ENCODE measurements at regions not wholly inside any gene's neighbourhood (a gene's known extent, or its start where the extent isn't known, plus 50 kb on each side); places are given as distances from the start of the nearest gene placed in this dataset.

GRCh38 chr11:80163441-80163840 is 722.6 kb upstream of the TENM4 start:
- DNase-seq = no peak

GRCh38 chr11:80163011-80163410 is 722.2 kb upstream of the TENM4 start:
- no peak for DNase-seq

GRCh38 chr11:80162387-80162786 is 721.6 kb upstream of the TENM4 start:
- no peak for DNase-seq

- DNase-seq = no peak
These were observed 716.6 kb upstream of the TENM4 start for GRCh38 chr11:80157447-80157846.

- DNase-seq = no peak
These were observed 715.2 kb upstream of the TENM4 start for GRCh38 chr11:80156062-80156461.

- peak; percentile 67 for DNase-seq
These were observed 714.7 kb upstream of the TENM4 start for GRCh38 chr11:80155412-80156017.

- peak; percentile 10 for DNase-seq
These were observed 705.4 kb upstream of the TENM4 start for GRCh38 chr11:80146232-80146631.

GRCh38 chr11:80144897-80145594 is 704.2 kb upstream of the TENM4 start:
- no peak for DNase-seq

- DNase-seq = no peak
These were observed 696.2 kb upstream of the TENM4 start for GRCh38 chr11:80136991-80137390.

GRCh38 chr11:80129396-80129795 is 688.6 kb upstream of the TENM4 start:
- no peak for DNase-seq

- no peak for DNase-seq
These were observed 681.4 kb upstream of the TENM4 start for GRCh38 chr11:80122211-80122610.

GRCh38 chr11:80118073-80118472 is 677.2 kb upstream of the TENM4 start:
- peak; percentile 48 for DNase-seq

- DNase-seq = no peak
These were observed 676.0 kb upstream of the TENM4 start for GRCh38 chr11:80116796-80117195.

- DNase-seq = no peak
These were observed 668.8 kb upstream of the TENM4 start for GRCh38 chr11:80109652-80110051.

GRCh38 chr11:80109031-80109430 is 668.2 kb upstream of the TENM4 start:
- DNase-seq = no peak

GRCh38 chr11:80107415-80107814 is 666.6 kb upstream of the TENM4 start:
- DNase-seq = no peak

GRCh38 chr11:80104191-80104590 is 663.4 kb upstream of the TENM4 start:
- DNase-seq = no peak

GRCh38 chr11:80103142-80103859 is 662.5 kb upstream of the TENM4 start:
- no peak for DNase-seq

GRCh38 chr11:80097146-80097545 is 656.3 kb upstream of the TENM4 start:
- DNase-seq = no peak

- DNase-seq = no peak
These were observed 655.9 kb upstream of the TENM4 start for GRCh38 chr11:80096736-80097135.

GRCh38 chr11:80086496-80087055 is 645.7 kb upstream of the TENM4 start:
- DNase-seq = no peak

GRCh38 chr11:80085563-80085962 is 644.7 kb upstream of the TENM4 start:
- DNase-seq = no peak

GRCh38 chr11:80084608-80085007 is 643.8 kb upstream of the TENM4 start:
- no peak for DNase-seq

GRCh38 chr11:80083531-80083951 is 642.7 kb upstream of the TENM4 start:
- DNase-seq = no peak

All from NCI-H2171 treated with DMSO at 0.1 percent for 48 hours (cell line).